OCI-LY1 (cell line): ENCODE measurements at regions not wholly inside any gene's neighbourhood (a gene's known extent, or its start where the extent isn't known, plus 50 kb on each side); places are given as distances from the start of the nearest gene placed in this dataset.

Experiments used
- H2AFZ ChIP-seq: fragments of 200-600 bp; sonication (generic), shearing (Covaris generic); 2 replicates; pipeline ENCODE4 v1.6.0; 2014; ENCODE audit warnings: antibody characterized with exemption, mild to moderate bottlenecking, low read length
- H3F3A ChIP-seq: fragments of 200-600 bp; sonication (generic), shearing (Covaris generic); 2 replicates; pipeline ENCODE4 v1.6.0; 2014; ENCODE audit warnings: mild to moderate bottlenecking, antibody characterized with exemption, low read length, moderate library complexity; ENCODE audit not compliant: insufficient read depth
- H3K27ac ChIP-seq: fragments of 200-600 bp; sonication (generic); 2 replicates; pipeline ENCODE4 v1.5.1; 2014; ENCODE audit warnings: low read length, mixed run types, mild to moderate bottlenecking, low read depth; ENCODE audit not compliant: poor library complexity, severe bottlenecking
- H3K27me3 ChIP-seq: fragments of 200-600 bp; sonication (generic); 2 replicates; pipeline ENCODE4 v1.6.0; 2014; ENCODE audit warnings: antibody characterized with exemption, mild to moderate bottlenecking, low read length, moderate library complexity; ENCODE audit not compliant: insufficient read depth
- H3K36me3 ChIP-seq: fragments of 200-600 bp; sonication (generic); 2 replicates; pipeline ENCODE4 v1.6.1; 2014; ENCODE audit warnings: mild to moderate bottlenecking, antibody characterized with exemption, low read length, moderate library complexity, mixed read lengths; ENCODE audit not compliant: insufficient read depth
- H3K4me1 ChIP-seq: fragments of 200-600 bp; sonication (generic); 2 replicates; pipeline ENCODE4 v1.5.1; 2014; ENCODE audit warnings: mild to moderate bottlenecking, low read length, moderate library complexity; ENCODE audit not compliant: insufficient read depth, severe bottlenecking
- H3K4me2 ChIP-seq: fragments of 200-600 bp; sonication (generic), shearing (Covaris generic); 2 replicates; pipeline ENCODE4 v1.6.1; 2014; ENCODE audit warnings: low read length
- H3K4me3 ChIP-seq: fragments of 200-600 bp; sonication (generic); 2 replicates; pipeline ENCODE4 v1.5.1; 2014; ENCODE audit warnings: low read length, low read depth, mild to moderate bottlenecking, mixed read lengths; ENCODE audit not compliant: poor library complexity, severe bottlenecking
- H3K79me2 ChIP-seq: fragments of 200-600 bp; shearing (Covaris generic); 2 replicates; pipeline ENCODE4 v1.6.1; 2016; ENCODE audit warnings: mixed run types, low read length, mixed read lengths; ENCODE audit not compliant: insufficient read depth
- H3K9ac ChIP-seq: fragments of 200-600 bp; sonication (generic), shearing (Covaris generic); 2 replicates; pipeline ENCODE4 v1.6.1; 2014; ENCODE audit warnings: mild to moderate bottlenecking, low read length, mixed read lengths
- H3K9me2 ChIP-seq: fragments of 200-600 bp; sonication (generic), shearing (Covaris generic); 2 replicates; pipeline ENCODE4 v1.6.1; 2014; ENCODE audit warnings: low read depth, mild to moderate bottlenecking, low read length, mixed read lengths
- H3K9me3 ChIP-seq: fragments of 200-600 bp; shearing (Covaris generic); 2 replicates; pipeline ENCODE4 v1.6.1; 2014; ENCODE audit warnings: low read length, mixed read lengths
- H4K20me1 ChIP-seq: fragments of 200-600 bp; sonication (generic), shearing (Covaris generic); 2 replicates; pipeline ENCODE4 v1.6.0; 2016; ENCODE audit warnings: mild to moderate bottlenecking, low read length; ENCODE audit not compliant: insufficient read depth
- EZH2 ChIP-seq: fragments of 200-600 bp; sonication (generic), shearing (Covaris generic); IDR thresholded peaks from 2 replicates; pipeline ENCODE4 v1.8.0; 2017; ENCODE audit warnings: borderline replicate concordance, mixed run types, mild to moderate bottlenecking, antibody characterized with exemption, low read length, moderate library complexity, mixed read lengths
- TF ChIP-seq, protein P1 (sequence below): fragments of 200-600 bp; sonication (generic), shearing (Covaris generic); IDR thresholded peaks from 2 replicates; pipeline ENCODE4 v1.5.1; 2017; ENCODE audit warnings: mild to moderate bottlenecking, antibody characterized with exemption, low read length, moderate library complexity, mixed read lengths

DNA sequence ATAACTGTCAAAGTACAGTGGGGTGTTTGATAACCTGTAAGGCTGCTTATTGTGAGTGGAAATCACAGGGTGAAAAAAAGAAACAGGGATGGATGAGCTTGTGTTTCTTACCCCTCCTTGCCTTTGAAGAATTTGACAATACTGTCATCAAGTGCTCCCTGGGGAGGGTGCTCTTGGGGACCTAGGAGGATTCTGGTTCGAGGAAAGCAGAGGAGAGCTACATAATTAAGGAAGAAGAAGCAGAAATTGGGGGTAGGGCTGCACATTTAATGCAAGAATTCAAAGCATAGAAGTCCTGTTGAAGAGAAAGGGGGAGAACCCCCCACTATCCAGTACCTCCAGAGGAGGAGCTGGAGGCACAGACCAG lies 208.1 kb upstream of the PHYHIPL start:
- Histone ChIP-seq H3K9ac (no peak overlapping the region), H3K9me2 (no peaks in the 10 kb centered on the region), H3K79me2 (no peaks in the 10 kb centered on the region), H4K20me1 (no peaks in the 10 kb centered on the region), H3K9me3 (no peaks in the 10 kb centered on the region), H3K27ac (no peak overlapping the region), H2AFZ (no peak overlapping the region), H3K4me1 (no peaks in the 10 kb centered on the region), H3K4me3 (no peak overlapping the region), H3K4me2 (no peak overlapping the region), H3K36me3 (no peaks in the 10 kb centered on the region), H3F3A (no peaks in the 10 kb centered on the region), H3K27me3 (no peaks in the 10 kb centered on the region)
- TF ChIP-seq, protein P1, sequence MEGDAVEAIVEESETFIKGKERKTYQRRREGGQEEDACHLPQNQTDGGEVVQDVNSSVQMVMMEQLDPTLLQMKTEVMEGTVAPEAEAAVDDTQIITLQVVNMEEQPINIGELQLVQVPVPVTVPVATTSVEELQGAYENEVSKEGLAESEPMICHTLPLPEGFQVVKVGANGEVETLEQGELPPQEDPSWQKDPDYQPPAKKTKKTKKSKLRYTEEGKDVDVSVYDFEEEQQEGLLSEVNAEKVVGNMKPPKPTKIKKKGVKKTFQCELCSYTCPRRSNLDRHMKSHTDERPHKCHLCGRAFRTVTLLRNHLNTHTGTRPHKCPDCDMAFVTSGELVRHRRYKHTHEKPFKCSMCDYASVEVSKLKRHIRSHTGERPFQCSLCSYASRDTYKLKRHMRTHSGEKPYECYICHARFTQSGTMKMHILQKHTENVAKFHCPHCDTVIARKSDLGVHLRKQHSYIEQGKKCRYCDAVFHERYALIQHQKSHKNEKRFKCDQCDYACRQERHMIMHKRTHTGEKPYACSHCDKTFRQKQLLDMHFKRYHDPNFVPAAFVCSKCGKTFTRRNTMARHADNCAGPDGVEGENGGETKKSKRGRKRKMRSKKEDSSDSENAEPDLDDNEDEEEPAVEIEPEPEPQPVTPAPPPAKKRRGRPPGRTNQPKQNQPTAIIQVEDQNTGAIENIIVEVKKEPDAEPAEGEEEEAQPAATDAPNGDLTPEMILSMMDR = no peak
- TF ChIP-seq EZH2 = no peak

DNA sequence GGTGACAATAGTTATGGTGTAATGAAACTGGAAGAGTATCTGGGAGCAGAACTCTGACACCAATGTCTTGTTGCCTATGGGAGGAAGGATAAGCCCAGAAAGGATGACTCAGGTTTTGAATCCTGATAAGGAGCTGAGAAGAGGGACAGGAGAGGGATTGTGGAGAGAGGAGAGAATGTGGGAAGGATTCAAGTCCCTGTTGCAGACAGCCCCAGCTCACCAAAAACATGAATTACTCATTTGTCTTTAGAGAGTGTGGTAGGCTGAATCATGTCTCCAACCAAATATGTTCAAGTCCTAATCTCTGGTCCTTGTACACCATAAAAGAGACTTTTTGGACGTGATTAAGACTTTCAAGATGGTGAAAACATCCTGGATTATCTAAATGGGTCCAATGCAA lies 206.9 kb upstream of the PHYHIPL start:
- Histone ChIP-seq H4K20me1 (no peaks in the 10 kb centered on the region), H3K79me2 (no peaks in the 10 kb centered on the region), H3K27ac (no peak overlapping the region)

DNA sequence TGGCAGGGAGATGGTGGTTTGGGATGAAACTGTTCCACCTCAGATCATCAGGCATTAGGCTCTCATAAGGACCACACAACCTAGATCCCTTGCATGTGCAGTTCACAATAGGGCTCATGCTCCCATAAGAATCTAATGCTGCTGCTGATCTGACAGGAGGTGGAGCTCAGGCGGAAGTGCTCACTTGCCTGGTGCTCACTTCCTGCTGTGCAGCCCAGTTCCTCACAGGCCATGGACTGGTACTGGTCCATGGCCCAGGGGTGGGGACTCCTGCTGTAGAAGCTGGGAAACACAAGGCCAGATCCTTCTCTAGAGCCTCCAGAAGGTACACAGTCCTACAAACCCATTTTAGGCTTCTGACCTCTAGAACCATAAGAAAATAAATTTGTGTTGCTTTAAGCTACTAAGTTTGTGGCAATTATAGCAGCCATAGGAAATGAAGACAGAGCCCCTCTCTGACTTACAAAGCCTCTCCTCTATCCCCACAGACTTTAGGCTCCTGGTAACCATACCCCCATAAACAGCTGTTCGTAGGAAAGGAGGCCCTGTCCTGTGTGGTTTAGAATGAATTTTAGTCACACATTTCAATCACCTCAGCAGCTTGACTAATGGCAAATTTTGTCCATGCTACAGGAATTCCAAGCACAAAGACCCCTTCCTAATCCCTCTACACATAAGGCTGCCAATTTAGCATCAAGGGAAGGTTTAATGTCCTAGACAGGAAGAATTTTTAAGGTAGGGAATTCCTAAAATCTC lies 206.1 kb upstream of the PHYHIPL start:
- Histone ChIP-seq H4K20me1 (no peaks in the 10 kb centered on the region), H3K36me3 (no peaks in the 10 kb centered on the region), H3K27me3 (no peaks in the 10 kb centered on the region), H3K4me3 (no peak overlapping the region), H3K9me2 (no peaks in the 10 kb centered on the region), H3F3A (no peaks in the 10 kb centered on the region), H2AFZ (no peak overlapping the region), H3K79me2 (no peaks in the 10 kb centered on the region), H3K4me1 (no peaks in the 10 kb centered on the region), H3K4me2 (no peak overlapping the region), H3K9ac (no peak overlapping the region), H3K9me3 (no peaks in the 10 kb centered on the region), H3K27ac (no peak overlapping the region)
- TF ChIP-seq, protein P1 = no peak
- no peak for TF ChIP-seq EZH2

More for the DNA sequence above, 206.9 kb upstream of the PHYHIPL start:
- no peaks in the 10 kb centered on the region for H3K27me3 ChIP-seq
- no peak overlapping the region for H3K9ac ChIP-seq
- no peaks in the 10 kb centered on the region for H3K9me2 ChIP-seq
- H3K4me3 ChIP-seq = no peak overlapping the region
- H3F3A ChIP-seq = no peaks in the 10 kb centered on the region
- TF ChIP-seq EZH2 = no peak
- TF ChIP-seq, protein P1 = no peak
- no peaks in the 10 kb centered on the region for H3K36me3 ChIP-seq
- H3K4me2 ChIP-seq = no peak overlapping the region
- H2AFZ ChIP-seq = no peak overlapping the region
- H3K9me3 ChIP-seq = no peaks in the 10 kb centered on the region
- H3K4me1 ChIP-seq = no peaks in the 10 kb centered on the region
